Endothelial cell of umbilical vein (primary cell): ENCODE measurements at regions not wholly inside any gene's neighbourhood (a gene's known extent, or its start where the extent isn't known, plus 50 kb on each side); places are given as distances from the start of the nearest gene placed in this dataset.

Source experiments
- CTCF ChIP-seq, 2 donors: IDR thresholded peaks; 1 replicate in 1 of 2; 2 replicates in 1 of 2; pipeline ENCODE4 v1.5.1; 2011; ENCODE audit warnings: low read length in 2 of 2, mild to moderate bottlenecking in 2 of 2, moderate library complexity in 2 of 2, control low read depth in 1 of 2, inconsistent platforms in 1 of 2, low read depth in 1 of 2; ENCODE audit not compliant: insufficient read depth in 1 of 2; ENCODE audit errors: extremely low read depth in 1 of 2
- EZH2 ChIP-seq: IDR thresholded peaks from 2 replicates; pipeline ENCODE4 v1.6.1; 2012; ENCODE audit warnings: borderline replicate concordance, low read depth, mild to moderate bottlenecking, moderate library complexity, low read length, inconsistent platforms; ENCODE audit not compliant: severe bottlenecking
- FOS ChIP-seq: IDR thresholded peaks from 2 replicates; pipeline ENCODE4 v1.6.1; 2011; ENCODE audit warnings: mild to moderate bottlenecking, low read length, moderate library complexity, borderline replicate concordance; ENCODE audit not compliant: insufficient read depth
- GATA2 ChIP-seq: IDR thresholded peaks from 2 replicates; pipeline ENCODE4 v1.7.0; 2011; ENCODE audit warnings: low read depth, mild to moderate bottlenecking, moderate library complexity, mixed read lengths, low read length; ENCODE audit not compliant: insufficient read length, insufficient read depth
- JUN ChIP-seq: IDR thresholded peaks from 2 replicates; pipeline ENCODE4 v1.6.1; 2011; ENCODE audit warnings: borderline replicate concordance, low read depth; ENCODE audit not compliant: insufficient read length, insufficient read depth
- MAX ChIP-seq: IDR thresholded peaks from 2 replicates; pipeline ENCODE4 v1.6.1; 2011; ENCODE audit not compliant: insufficient read depth, insufficient read length
- POLR2A ChIP-seq: IDR thresholded peaks from 2 replicates; pipeline ENCODE4 v1.6.1; 2012; ENCODE audit warnings: low read depth, mild to moderate bottlenecking, control low read depth, low read length
- POLR2AphosphoS5 ChIP-seq: IDR thresholded peaks from 2 replicates; pipeline ENCODE4 v1.6.1; 2012; ENCODE audit warnings: low read depth, mild to moderate bottlenecking, control low read depth, low read length, moderate library complexity; ENCODE audit not compliant: insufficient read depth

GRCh38 chr2:126843081-126843480 is 55.6 kb upstream of the TEX51 start:
- no peak for TF ChIP-seq FOS
- TF ChIP-seq GATA2, result no peak
- TF ChIP-seq CTCF (IDR thresholded peaks at IDR 0.05; ENCODE audit: extremely low read depth in 1 of 2, insufficient read depth in 1 of 2, low read depth in 1 of 2, low read length in 2 of 2), result no peak
- no peak for TF ChIP-seq POLR2A
- no peak for TF ChIP-seq POLR2AphosphoS5
- TF ChIP-seq EZH2, result no peak
- no peak for TF ChIP-seq JUN
- no peak for TF ChIP-seq MAX
